Spleen (tissue), 7 donors: ENCODE measurements at regions not wholly inside any gene's neighbourhood (a gene's known extent, or its start where the extent isn't known, plus 50 kb on each side); places are given as distances from the start of the nearest gene placed in this dataset.

Experiments used
- POLR2AphosphoS5 ChIP-seq, 3 donors: sonication (generic); formaldehyde crosslinking; IDR thresholded peaks; one replicate each; pipeline ENCODE4 v1.5.1; 2017; ENCODE audit warnings: antibody characterized with exemption in 3 of 3
- TF ChIP-seq, protein P1 (sequence below), 11 experiments: fragments of 200-600 bp in 7 of 11; fragments of 450-650 bp in 4 of 11; sonication (generic) in 4 of 11; IDR thresholded peaks in 8 of 11; conservative IDR thresholded peaks in 3 of 11; 1 replicate in 7 of 11; 2 replicates in 4 of 11; pipeline versions ENCODE4 v1.4.0 to v1.8.0; 2016 to 2021; ENCODE audit warnings: antibody characterized with exemption in 11 of 11, inconsistent platforms in 4 of 11, mild to moderate bottlenecking in 1 of 11
- donor health status: DM: no; HTN: no; CAD: no; lungs with moderate emphysema.
- donor health status: DM: no; HTN: no; CAD: no.
- donor health status: DM: no; HTN: no; CAD: no.

- TF ChIP-seq, protein P1, sequence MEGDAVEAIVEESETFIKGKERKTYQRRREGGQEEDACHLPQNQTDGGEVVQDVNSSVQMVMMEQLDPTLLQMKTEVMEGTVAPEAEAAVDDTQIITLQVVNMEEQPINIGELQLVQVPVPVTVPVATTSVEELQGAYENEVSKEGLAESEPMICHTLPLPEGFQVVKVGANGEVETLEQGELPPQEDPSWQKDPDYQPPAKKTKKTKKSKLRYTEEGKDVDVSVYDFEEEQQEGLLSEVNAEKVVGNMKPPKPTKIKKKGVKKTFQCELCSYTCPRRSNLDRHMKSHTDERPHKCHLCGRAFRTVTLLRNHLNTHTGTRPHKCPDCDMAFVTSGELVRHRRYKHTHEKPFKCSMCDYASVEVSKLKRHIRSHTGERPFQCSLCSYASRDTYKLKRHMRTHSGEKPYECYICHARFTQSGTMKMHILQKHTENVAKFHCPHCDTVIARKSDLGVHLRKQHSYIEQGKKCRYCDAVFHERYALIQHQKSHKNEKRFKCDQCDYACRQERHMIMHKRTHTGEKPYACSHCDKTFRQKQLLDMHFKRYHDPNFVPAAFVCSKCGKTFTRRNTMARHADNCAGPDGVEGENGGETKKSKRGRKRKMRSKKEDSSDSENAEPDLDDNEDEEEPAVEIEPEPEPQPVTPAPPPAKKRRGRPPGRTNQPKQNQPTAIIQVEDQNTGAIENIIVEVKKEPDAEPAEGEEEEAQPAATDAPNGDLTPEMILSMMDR (IDR thresholded peaks at IDR 0.05 in 8 of 11, conservative IDR thresholded peaks at IDR 0.05 in 3 of 11), result no peak
- TF ChIP-seq POLR2AphosphoS5 (IDR thresholded peaks at IDR 0.05), result no peak
These were observed 178.5 kb downstream of the ZC3H11B start for GRCh38 chr1:219434285-219434922.
